HG02852 (cell line): ENCODE measurements at regions not wholly inside any gene's neighbourhood (a gene's known extent, or its start where the extent isn't known, plus 50 kb on each side); places are given as distances from the start of the nearest gene placed in this dataset.
"Not testable (repeated sequence)": the region's sequence is repeated elsewhere in the genome, so short reads cannot be mapped to it uniquely, and the experiment has no call there.

Source experiments
- ATAC-seq: cut with Tn5 transposase; IDR thresholded peaks from one replicate; pipeline ENCODE4 v1.9.1; 2021; ENCODE audit warnings: mild to moderate bottlenecking, moderate library complexity; ENCODE audit not compliant: unreplicated experiment

DNA sequence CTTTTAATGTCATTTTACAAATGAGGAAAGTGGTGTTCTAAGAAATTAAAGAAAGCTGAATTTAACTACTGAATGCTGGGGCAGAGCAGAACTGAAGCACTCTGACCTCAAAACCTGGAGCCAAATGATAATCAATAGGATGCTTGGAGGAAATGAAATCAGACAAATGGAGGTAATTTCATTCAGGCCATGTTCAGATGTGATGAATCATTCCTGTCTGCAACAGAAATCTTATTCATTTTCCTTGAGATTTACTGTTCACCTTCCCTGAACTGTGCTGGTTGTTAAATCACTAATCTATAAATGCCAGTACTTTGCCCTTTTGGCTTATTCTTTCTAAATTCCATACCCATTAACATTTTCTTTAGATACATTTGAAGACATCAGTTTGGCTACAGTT, 85.6 kb upstream of the SNX7 start:
- no peak for ATAC-seq

DNA sequence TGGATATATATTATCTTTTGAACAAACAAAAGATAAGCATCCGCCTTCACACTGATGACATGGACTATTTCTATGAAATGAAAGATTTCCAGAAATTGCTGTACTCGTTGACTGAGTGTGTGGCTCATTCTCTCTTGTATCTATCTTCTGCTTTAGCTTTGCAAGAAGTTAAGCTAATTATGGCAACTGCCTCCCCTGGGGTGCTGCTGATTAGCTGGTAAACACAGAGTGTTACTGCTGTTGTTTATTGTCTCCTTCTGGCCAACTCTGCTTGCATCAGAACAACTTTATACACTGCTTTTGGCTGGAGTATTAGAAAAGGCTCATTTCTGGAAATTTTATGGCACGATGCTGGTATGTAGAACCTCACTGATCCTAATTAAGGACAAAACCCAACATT, 95.6 kb upstream of the SNX7 start:
- no peak for ATAC-seq

DNA sequence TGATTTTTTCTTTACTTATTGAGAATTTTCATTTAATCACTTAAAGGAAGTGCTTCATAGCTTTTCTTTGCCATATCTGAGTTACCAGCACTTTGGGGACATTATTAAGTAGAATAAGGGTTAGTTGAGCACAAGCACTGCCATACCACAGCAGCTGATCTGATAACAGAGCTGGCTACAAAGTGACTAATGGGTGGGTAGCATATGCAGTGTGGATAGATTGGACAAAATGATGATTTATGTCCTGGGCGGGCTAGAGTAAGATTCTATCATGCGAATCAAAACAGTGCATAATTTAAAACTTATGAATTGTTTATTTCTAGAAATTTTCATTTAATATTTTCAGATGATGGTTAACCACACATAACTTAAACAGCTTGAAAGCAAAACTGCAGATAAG, 102.2 kb upstream of the SNX7 start:
- ATAC-seq, result no peak

DNA sequence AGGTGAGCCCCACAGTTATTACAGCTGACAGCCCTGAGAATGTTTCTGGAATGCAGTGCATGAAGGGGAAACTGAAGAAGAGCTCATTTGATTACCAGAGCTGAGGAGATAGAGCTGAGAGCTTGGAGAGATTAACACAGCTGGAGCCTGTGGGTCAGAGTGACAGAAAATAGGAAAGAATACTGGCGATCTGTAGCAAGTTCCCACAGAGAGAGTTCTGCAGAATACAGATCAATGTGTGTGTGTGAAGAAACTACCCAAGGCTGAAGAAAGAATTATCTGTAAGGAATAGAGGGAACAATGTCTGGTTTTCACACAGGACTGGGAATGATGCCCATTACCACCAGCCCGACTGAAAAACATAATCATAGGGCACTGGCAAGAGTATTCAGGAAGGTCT, 103.6 kb upstream of the SNX7 start:
- no peak for ATAC-seq

DNA sequence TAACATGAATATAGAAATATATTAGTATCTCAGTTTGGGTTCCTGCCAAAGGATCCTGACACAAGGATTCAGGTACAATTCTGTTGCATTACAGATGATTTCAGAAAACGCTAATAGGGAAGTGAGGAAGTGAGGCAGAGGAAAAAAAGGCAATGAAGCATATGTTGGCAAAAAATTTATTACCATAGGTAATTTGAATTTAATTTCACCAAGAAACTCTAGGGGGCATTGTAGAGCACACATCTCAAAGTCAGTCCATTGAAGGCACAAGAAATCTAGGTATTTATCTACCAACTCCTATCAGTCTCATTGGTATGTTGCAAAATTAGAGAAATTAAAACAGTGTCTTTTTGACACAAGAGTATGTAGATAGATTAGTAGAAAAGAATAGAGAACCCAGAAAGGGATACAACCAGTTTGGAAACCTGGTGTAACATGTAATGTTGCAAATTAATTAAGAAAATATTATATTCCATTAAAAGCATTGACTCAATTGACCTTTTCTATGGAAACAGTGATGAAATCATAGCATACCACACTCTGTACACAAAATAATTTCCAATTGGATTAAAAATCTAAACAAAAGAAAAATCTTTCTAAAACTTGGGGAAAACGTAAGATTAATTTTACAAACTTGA, 104.9 kb upstream of the SNX7 start:
- ATAC-seq, result no peak

DNA sequence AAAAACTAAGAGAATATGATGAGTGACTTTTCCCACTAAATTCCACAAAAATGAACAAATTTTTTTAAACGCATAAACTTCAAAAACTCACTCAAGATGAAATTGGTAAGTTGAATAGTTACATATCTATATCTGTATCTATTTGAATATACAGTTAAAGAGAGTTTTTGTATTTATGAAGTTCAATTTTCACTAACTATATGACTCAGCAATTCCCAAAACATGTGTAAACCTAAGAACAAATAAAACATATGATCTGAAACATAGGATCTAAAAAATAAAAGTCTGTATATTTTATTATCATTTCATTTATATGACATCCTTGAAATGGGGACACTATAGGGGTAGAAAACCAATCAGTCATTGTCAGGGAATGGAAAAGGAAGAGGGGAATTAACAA, 105.7 kb upstream of the SNX7 start:
- no peak for ATAC-seq

DNA sequence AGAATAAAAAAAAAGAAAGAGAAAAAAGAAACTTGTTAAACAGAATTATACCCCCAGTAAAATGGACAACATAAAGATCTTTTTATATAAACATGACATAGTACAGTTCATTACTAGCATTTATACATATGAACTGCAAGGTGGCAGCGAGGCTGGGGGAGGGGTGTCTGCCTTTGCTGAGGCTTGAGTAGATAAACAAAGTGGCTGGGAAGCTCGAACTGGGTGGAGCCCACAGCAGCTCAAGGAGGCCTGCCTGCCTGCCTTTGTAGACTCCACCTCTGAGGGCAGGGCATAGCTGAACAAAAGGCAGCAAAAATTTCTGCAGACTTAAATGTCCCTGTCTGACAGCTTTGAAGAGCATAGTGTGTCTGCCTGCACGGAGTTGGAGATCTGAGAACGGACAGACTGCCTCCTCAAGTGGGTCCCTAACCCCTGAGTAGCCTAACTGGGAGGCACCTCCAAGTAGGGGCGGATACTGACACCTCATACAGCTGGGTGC, 108.9 kb upstream of the SNX7 start:
- not testable (repeated sequence) for ATAC-seq

DNA sequence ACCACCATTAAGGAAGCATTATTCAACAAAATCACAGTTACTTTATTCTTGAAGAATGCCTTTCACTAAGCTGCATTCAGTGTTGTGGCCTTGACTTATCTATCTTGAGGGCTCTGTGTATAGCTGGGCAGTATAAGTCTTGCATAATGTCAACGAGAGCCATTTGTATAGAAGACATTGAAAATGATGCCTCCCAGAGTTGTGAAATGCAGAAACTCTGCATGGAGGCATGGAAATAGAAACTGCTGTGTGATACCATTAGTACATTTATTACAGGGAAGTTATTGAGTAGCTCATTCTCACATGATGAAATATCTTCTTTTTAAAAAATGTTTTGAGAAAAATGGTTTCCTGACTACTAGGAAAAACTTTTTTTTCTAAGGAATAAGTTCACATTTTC, 111.4 kb upstream of the SNX7 start:
- no peak for ATAC-seq

DNA sequence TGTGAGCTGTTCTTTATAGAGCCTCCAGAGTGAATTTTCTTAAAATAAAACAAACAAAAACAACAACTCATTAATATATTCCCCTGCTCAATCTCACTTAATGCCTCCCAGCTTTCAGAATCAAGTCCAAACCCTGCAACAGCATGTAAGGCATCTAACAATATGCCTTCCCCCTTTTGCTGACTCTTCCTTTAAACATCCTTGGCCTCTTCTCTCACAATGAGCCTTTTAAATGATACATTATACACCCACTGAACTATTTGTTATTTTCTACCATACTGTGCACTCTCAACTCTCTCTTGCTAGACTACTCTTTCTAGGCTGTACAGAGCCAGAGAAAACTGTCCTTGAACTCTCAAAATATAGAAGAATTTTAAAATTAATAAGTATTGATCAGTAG, 115.2 kb upstream of the SNX7 start:
- ATAC-seq, result no peak

DNA sequence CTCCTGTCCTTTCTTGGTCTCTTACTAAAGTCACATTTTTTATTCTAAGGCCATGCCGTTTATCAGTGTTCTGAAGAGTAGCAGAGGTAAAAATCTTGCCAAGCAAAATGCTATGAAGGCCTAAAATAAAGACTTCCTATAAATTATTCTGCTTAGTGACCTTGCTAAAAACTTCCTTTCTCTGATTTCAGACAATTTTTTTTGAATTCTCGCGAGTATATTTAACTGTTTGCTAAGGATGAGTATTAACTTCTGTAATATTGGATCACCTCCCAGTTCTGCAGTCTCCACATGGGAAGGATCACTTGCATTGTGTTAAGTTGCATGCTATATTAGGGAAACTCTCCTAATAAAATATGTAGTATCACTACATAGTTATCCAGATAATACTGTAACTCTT, 123.4 kb upstream of the SNX7 start:
- no peak for ATAC-seq

DNA sequence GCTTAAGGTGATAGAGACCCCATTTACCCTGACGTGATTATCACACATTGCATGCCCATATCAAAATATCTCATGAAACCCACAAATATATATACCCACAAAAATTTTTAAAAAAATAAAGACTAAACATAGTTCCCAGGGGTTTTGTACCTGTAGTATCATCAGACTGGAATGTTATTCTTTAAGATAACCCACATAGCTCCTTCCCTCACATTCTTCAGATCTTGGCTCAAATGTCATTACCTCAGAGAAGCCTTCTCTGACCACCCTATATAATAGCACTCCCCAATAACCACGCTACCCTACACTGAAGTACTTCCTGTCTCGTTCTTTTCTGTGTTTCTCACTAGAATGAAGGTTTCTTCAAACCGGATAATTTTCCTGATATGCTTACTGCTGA, 138.3 kb upstream of the SNX7 start:
- ATAC-seq, result no peak

DNA sequence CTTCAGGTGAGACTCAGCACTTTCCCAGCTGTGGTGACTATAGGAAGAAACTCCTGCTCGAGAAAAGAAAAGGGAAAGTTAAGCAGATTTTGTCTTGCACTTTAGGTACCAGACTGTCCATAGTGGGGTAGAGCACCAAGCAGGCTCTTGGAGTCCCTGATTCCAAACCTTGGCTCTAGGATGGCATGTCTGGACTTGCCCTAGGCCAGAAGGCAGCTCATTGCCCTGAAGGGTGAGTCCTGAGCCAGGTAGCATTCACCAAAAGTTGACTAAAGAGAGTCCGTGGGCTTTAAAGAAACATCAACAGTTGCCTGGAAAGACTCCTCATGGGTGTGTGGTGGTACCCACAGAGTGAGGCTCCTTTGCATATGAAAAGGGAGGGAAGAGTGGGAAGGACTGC, 145.2 kb upstream of the SNX7 start:
- no peak for ATAC-seq

DNA sequence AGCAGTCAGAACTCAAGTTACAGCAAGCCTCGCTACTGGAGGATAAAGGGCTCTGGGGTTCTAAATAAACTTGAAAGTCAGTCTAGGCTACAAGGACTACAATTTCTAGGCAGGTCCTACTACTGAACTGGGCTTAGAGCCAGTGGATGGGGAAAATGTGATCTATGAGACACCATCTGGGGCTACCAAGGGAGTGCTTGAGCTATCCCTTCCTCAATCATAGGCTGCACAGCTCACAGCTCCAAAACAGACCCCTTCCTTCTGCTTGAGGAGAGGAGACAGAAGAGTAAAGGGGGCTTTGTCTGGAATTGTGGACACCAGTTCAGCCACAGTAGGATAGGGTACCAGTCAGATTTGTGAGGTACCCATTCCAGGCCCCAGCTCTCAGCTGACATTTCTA, 145.8 kb upstream of the SNX7 start:
- ATAC-seq, result no peak

DNA sequence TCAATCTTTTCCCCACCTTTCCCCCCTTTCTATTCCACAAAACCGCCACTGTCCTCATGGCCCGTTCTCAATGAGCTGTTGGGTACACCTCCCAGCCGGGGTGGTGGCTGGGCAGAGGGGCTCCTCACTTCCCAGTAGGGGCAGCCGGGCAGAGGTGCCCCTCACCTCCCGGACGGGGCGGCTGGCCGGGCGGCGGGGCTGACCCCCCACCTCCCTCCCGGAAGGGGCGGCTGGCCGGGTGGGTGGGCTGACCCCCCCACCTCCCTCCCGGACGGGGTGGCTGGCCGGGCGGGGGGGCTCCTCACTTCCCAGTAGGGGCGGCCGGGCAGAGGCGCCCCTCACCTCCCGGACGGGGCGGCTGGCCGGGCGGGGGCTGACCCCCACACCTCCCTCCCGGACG, 149.3 kb upstream of the SNX7 start:
- ATAC-seq, result not testable (repeated sequence)

DNA sequence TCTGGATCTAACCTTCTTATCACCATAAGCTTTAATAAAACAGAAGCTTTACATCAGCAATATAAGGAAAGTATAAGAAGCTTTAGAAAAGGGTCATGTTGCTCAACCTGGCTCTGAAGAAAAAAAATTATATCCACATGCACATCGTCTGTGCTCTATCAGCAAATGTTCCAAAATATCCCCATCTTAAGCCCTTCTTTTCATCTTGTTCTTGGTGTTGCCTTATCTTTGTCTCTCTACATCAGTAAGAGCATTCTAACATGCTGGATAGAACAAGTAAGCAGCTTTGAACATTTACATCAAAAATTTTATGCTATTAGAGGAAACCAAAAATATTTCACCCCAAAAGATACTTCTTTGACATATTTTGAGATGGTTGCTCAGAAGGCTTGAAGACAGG, 157.8 kb upstream of the SNX7 start:
- ATAC-seq, result no peak

DNA sequence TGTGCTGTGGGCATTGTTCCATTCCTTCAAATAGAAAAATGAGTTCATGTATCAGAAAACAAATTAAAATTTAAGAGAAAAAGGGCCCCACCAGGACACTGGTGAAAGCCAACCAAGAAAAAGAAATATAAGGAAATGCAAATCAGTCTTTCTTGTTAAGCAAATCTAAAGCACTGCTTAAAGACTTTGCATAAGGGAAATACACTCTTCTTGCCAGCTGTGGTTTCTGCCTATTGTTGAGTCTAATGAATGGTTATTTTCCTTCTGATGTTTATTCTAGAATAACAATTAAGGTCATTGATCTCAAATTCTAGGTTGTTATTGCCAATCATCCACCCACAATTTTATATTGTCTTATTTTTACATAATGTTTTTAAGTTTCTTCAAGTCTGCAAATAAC, 158.6 kb upstream of the SNX7 start:
- ATAC-seq, result no peak

DNA sequence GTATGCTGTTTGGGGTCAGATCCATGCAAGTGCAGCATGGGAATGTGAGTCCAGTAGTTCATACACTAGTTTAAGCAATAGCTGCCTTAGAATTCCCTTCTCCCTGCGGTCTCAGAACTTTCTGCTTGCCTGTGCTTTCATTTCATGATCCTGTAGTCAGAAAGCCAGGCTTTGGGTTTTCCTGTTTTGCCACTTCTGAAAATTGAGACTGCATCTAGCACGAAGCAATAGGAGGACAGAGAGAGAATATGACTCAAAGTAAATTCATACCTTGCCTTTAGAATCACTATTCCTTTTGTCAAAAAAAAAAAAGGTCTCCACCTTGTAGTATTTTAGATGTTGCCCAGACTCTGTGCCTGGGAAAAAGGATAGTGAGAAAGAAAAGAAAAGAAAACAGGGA, 161.2 kb upstream of the SNX7 start:
- no peak for ATAC-seq

DNA sequence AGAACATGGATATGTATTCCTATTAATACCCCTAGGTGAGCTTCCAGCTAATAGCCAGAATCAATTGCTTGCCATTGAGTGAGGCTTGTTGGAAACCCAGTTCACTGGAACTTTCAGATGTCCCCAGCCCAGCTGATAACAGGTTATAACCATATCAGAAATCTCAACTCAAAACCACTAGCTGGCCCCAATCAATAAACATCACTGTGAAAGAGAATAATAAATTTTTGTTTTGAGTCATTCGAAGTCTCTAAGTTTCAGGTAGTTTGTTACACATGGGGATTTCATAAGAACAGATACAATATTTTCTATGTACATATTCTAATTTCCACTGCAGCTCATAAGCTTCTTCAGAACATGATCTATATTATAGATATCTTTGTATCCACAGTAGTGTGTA, 162.9 kb upstream of the SNX7 start:
- no peak for ATAC-seq

DNA sequence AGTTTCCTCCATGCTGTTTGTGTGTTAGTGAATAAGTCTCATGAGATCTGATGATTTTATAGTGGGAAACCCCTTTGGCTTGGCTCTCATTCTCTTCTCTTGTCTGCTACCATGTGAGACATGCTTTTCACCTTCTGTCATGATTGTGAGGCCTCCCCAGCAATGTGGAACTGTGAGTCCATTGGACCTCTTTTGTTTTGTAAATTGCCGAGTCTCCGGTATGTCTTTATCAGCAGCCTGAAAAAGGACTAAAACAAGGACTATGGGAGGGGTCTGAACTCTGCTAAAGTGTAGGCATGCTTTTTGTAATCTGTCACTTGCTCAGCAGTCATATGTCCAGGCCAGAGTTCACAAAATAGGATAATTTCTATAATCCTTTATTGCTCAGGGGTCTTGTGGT, 164.0 kb upstream of the SNX7 start:
- ATAC-seq, result no peak

DNA sequence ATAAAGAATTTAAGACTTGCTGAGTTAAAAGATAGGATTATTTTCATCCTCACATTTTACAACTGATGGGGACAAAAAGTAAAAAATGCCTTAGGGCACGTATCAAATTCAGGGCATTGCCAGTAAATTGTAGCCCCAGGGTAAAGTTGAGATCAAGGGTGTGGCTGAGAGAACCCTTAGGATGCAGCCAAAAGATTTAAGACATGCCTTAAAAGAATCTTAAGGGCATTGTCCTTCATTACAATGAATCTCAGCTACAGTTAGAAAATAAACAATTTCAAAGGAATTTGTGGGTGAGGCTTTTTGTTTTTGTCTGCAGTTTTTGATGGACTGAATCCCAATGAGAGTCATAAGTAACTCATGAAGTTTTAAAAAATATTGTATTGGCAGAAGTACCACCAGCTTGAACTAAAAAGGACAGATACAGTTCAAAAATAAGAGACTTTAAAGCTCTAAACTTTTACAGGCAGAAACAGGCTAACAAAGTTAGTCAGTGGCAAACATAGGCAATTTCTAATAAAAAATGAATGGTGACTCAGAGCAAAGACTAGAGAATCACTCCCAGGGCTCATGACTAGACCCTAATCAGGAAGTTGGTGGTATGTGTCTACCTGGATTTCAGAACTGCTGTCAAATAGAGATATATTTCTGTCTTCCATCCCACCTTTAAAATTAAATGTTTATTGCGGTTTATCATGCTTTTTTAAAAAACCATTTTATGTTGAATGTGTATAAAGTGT, 165.1 kb upstream of the SNX7 start:
- no peak for ATAC-seq

DNA sequence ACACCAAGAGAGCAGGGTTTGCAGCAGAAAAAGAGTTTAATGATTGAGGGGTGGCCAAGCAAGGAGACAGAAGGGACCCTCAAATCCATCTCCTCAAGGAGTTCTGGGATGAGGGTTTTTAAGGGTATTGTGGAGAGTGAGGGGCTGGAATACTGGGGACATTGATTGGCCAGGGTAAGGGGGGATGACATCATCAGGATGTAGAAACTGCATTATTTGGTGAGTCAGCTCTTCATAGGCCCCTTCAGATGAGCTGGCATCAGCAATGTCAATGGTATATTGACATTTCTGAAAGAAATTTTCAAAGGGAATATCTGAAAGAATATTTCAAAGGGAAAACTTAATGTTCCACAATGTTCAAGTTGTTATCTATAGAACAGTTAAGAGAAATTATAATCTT, 168.1 kb upstream of the SNX7 start:
- ATAC-seq, result no peak

DNA sequence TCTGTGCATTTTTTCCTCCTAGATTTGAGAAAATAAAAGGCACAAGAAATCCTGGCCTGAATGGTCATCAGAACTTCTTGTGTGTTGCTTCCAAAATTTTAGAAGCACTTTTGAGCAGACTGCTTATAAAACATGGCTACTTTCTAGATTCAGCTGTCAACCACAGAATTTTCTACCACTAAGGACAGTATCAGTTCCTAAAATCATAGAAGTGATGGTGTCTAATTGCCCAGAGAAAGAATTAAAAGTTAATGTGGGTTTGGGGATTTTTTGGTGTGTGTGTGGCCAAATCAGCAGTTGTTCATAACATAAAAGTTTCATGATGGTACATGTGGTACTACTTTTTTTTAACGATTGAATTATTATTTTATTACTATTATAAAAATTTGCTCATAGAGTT, 171.4 kb upstream of the SNX7 start:
- no peak for ATAC-seq

DNA sequence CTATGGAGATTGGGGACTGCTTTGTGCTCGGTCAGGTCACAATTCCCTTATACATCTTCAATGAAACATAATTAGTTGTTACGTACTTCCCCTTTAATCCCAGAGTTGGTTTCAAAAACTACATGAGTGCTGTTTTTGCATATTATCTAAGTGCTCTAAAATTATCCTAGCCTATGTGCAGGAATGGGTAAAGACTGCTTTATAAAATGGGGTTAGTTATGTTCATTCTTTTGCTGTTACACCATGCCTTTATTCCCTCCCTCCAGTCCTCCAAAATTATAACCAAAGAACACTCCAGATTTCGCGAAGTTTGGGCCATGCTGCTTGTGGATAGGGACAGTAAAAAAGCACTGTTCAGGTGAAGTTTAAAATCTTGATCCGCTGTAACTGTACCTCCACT, 173.9 kb upstream of the SNX7 start:
- ATAC-seq, result no peak
